ENCODE measurements at regions not wholly inside any gene's neighbourhood (a gene's known extent, or its start where the extent isn't known, plus 50 kb on each side); places are given as distances from the start of the nearest gene placed in this dataset.

GRCh38 chr5:39674209-39675082, 249.7 kb upstream of the DAB2 start:
- TF ChIP-seq, protein P1, sequence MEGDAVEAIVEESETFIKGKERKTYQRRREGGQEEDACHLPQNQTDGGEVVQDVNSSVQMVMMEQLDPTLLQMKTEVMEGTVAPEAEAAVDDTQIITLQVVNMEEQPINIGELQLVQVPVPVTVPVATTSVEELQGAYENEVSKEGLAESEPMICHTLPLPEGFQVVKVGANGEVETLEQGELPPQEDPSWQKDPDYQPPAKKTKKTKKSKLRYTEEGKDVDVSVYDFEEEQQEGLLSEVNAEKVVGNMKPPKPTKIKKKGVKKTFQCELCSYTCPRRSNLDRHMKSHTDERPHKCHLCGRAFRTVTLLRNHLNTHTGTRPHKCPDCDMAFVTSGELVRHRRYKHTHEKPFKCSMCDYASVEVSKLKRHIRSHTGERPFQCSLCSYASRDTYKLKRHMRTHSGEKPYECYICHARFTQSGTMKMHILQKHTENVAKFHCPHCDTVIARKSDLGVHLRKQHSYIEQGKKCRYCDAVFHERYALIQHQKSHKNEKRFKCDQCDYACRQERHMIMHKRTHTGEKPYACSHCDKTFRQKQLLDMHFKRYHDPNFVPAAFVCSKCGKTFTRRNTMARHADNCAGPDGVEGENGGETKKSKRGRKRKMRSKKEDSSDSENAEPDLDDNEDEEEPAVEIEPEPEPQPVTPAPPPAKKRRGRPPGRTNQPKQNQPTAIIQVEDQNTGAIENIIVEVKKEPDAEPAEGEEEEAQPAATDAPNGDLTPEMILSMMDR (IDR thresholded peaks at IDR 0.05) = no peak
- no peak for TF ChIP-seq POLR2A (IDR thresholded peaks at IDR 0.05)

GRCh38 chr5:39671561-39671961, 246.8 kb upstream of the DAB2 start:
- intact Hi-C loops (cut with DNase I; ENCODE audit: low total_unique reads) = no loop called here
- DNase-seq = no peak
- H3K27me3 ChIP-seq = no peaks in the 10 kb centered on the region
- H3K27ac ChIP-seq = no peak overlapping the region
- H3K36me3 ChIP-seq = no peaks in the 10 kb centered on the region
- TF ChIP-seq POLR2A (IDR thresholded peaks at IDR 0.05) = no peak
- TF ChIP-seq, protein P1 (IDR thresholded peaks at IDR 0.05) = no peak
- H3K9me3 ChIP-seq = no peaks in the 10 kb centered on the region
- H3K4me1 ChIP-seq = no peaks in the 10 kb centered on the region
- no peak overlapping the region for H3K4me3 ChIP-seq

More at GRCh38 chr5:39674209-39675082, 249.7 kb upstream of the DAB2 start:
- H3K4me1 ChIP-seq = no peaks in the 10 kb centered on the region
- no peak for DNase-seq
- intact Hi-C loops (cut with DNase I; ENCODE audit: low total_unique reads) = no loop called here
- no peaks in the 10 kb centered on the region for H3K9me3 ChIP-seq
- no peaks in the 10 kb centered on the region for H3K36me3 ChIP-seq
- no peaks in the 10 kb centered on the region for H3K27me3 ChIP-seq
- H3K4me3 ChIP-seq = no peak overlapping the region
- no peak overlapping the region for H3K27ac ChIP-seq

DNA sequence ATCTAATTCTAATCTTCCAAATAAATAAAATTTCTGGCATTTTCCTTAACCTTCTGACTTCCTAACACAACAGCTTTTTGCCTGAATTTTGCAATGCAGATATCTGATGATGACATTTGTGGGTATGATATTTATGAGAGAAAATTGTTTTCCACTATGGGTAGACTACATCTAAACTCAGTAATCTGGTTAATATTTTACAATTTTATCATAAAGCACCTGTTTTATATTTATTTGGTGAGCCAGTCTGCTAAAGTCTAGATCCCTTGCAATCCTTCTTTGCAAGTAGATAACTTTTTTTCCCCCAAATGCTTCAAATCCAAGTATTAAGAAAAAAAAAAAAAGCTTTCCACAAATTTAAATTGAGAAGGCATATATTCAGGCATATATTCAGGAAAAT, 246.2 kb upstream of the DAB2 start:
- no peak for TF ChIP-seq POLR2A (IDR thresholded peaks at IDR 0.05)
- TF ChIP-seq, protein P1 (IDR thresholded peaks at IDR 0.05) = no peak
- intact Hi-C loops (cut with DNase I; ENCODE audit: low total_unique reads) = no loop called here
- Histone ChIP-seq H3K4me3 (no peak overlapping the region), H3K27me3 (no peaks in the 10 kb centered on the region), H3K27ac (no peak overlapping the region), H3K36me3 (no peaks in the 10 kb centered on the region), H3K4me1 (no peaks in the 10 kb centered on the region), H3K9me3 (no peaks in the 10 kb centered on the region)
- DNase-seq = no peak

DNA sequence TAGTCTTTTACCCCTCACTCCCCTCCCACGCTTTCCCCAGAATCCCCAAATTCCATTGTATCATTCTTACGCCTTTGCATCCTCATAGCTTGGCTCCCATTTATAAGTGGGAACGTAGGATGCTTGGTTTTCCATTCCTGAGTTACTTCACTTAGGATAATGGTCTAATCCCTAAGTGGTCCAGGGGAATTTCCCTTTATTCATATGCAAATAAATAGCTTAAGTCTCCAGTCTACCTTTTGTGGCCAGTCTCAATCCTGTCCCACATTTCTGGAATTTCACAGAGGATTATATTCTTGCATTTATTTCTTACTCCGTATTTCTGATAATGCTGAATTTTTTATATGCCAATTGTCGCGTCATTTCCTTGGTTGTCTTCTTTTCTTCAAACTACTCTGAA, 245.6 kb upstream of the DAB2 start:
- no peak overlapping the region for H3K27ac ChIP-seq
- H3K4me1 ChIP-seq = no peaks in the 10 kb centered on the region
- H3K36me3 ChIP-seq = no peaks in the 10 kb centered on the region
- H3K9me3 ChIP-seq = no peaks in the 10 kb centered on the region
- intact Hi-C loops (cut with DNase I; ENCODE audit: low total_unique reads) = no loop called here
- no peak overlapping the region for H3K4me3 ChIP-seq
- H3K27me3 ChIP-seq = no peaks in the 10 kb centered on the region
- TF ChIP-seq, protein P1 (IDR thresholded peaks at IDR 0.05) = no peak
- TF ChIP-seq POLR2A (IDR thresholded peaks at IDR 0.05) = no peak
- no peak for DNase-seq

GRCh38 chr5:39668980-39669379, 244.2 kb upstream of the DAB2 start:
- Histone ChIP-seq H3K4me3 (no peak overlapping the region), H3K9me3 (no peaks in the 10 kb centered on the region), H3K27me3 (no peaks in the 10 kb centered on the region), H3K4me1 (no peaks in the 10 kb centered on the region), H3K36me3 (no peaks in the 10 kb centered on the region), H3K27ac (no peak overlapping the region)
- intact Hi-C loops (cut with DNase I; ENCODE audit: low total_unique reads) = no loop called here
- no peak for DNase-seq
- no peak for TF ChIP-seq POLR2A (IDR thresholded peaks at IDR 0.05)
- TF ChIP-seq, protein P1 (IDR thresholded peaks at IDR 0.05) = no peak

Data from uterus (tissue), 3 donors.